CD4-positive, alpha-beta T cell treated with Interleukin-4 for 1 hour (primary cell): ENCODE measurements at regions not wholly inside any gene's neighbourhood (a gene's known extent, or its start where the extent isn't known, plus 50 kb on each side); places are given as distances from the start of the nearest gene placed in this dataset.
"Not testable (repeated sequence)": the region's sequence is repeated elsewhere in the genome, so short reads cannot be mapped to it uniquely, and the experiment has no call there.

ENCODE experiments used
- DNase-seq, 2 donors: peaks; one replicate each; pipeline ENCODE4 v3.0.0-alpha.2; 2020 to 2022

DNA sequence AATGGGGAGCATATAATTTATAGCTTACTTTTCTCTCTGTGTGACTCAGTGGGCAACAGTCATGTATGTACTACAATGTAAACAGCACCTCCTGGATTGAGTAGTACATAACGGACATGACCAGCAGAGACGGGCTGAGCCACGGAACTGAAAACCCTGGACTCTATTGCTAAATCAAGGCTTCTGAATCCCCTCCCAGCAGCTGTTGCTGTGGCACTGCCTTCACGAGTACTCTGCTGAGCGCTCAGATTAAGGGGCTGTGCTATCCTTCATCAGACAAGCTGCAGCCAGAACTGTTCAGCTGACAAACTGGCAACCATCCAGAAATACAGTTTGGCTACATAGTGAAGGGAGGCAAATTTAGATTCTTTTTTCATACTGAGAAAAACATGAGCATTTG, 131.3 kb upstream of the CCDC180 start:
- no peak for DNase-seq

DNA sequence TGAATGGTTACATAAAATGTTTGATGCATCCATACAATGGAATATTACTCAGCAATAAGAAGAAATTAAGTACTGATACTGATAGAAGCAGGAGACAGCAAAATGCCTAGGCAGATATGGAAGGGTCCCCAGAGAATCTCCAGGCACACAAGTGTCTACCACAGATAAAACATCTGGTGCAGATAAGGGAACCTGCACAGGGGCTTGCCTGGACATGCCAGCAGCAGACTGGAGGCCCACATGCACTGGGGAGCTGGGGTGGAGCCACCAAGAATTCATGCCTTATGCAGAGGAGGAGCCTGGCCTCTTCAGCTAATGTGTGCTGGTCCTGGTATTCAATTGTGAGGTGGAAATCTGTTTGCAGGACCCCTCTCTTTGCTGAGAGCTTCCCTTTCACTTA, 129.2 kb upstream of the CTSV start:
- not testable (repeated sequence) for DNase-seq

DNA sequence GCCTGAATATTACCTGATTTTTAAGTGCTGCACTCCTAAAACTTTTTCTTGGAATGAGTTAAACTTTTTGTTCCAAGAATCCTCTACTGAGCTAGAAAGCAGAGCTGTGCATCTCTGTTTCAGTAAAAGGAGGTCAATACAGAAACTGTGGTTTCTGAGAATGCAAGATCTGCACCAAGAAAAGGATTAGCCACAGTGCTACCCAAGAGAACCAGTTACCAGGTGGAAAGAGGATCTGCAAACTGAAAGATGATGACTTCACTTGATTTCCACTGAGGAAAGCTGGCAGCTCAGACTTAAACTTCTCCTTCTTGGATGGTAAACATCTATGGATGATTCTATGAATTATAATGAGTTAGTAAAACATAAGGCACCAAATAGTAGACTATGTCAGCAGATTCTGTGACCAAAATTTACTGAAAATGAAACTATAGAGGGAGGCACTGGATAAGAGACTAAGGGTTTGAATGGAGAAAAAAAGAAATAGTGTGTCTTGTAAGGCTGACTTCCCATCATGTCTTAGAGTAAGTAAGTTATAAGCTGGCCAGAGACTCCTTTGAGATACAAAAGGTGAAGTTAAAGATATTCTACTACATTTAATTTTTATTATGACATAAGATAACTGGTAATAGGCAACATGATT, 127.7 kb upstream of the CTSV start:
- not testable (repeated sequence) for DNase-seq

DNA sequence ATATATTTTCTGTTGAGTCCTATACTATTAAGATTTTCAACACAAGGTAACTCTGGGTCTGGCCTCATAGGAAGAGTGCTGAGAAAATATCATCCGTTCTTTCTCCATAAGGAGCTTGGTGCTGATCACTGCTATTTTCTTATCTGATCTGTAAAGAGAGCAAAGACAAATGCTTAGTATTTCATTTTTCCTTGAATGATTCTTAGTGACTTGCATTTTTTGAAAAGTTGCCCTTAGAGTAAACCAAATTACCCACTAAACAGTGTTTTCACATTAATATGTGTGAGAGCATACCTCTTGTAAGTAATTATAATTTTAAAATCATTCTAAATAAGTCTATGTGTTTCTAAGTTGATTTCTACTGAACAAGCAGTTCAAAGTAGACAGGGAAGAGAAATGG, 121.3 kb upstream of the CTSV start:
- no peak for DNase-seq

DNA sequence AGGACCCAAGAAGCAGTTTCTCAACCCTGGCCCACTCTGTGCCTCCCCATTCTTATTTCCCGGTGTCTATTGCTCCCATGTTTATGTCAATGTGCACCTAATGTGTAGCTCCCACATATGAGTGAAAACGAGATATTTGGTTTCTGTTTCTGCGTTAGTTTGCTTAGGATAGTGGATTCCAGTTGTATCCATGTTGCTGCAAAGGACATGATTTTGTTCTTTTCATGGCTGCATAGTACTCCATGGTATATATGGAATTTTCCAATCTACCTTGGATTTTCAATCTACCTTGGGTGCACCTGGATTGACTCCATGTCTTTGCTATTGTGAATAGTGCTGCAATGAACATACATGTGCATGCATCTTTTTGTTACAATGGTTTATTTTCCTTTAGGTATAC, 119.8 kb upstream of the CTSV start:
- DNase-seq: not testable (repeated sequence)

DNA sequence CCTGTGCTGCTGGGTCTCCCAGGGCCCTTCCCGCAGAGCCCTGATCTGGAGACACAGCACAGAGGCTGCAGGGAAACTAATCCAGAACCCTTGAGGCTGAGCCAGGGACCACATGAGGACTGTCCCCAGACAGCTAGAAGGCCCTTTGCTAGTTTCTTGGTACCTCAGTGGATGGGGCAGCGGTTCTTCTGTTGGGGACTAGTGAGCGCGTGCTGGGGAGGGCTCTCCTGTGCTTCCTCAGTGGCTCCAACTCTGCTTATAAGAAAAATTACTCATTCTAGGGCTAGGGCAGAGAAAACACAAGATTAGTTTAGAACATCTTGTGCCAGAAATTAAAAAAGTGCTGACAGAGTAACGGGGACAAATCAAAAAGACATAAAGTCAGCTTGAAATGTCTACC, 116.5 kb upstream of the CTSV start:
- not testable (repeated sequence) for DNase-seq

DNA sequence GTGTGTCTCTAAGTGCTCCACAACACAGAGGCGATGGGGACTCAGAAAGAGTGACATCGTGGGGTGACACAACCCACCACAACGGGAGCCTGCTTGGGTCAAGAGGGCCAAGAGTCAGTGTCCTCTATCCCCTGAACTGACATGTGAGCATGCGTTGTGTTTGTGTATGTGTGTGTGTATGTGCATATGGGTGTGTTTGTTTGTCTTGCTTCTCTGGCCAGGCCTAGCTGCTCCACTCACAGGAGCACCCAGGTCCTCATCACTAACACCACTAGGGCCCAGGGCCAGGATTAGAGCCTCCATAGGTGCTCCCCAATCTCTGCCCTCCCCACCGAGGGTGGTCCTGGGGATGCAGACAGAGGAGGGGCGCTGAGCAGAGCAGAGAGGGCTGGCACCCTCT, 115.0 kb upstream of the CTSV start:
- no peak for DNase-seq

DNA sequence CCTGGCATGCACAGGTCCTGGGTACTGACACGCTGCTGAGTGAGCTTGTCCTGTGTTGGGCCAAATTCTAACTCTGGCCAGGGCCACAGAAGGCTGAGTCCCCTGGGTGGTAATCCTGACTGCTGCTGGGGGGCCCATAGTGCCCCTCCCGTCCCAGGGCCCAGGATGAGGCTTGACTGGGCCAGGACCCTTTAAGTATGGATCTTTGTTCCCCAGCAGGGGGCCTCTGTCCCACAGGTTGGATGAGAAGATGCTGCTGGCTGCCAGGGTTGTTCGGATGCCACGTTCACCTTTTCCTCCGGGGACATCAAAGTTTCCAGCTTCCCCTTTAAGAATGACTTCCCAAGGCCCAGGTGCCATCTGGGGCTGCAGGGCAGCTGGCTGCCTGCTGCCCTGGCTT, 114.2 kb upstream of the CTSV start:
- DNase-seq: not testable (repeated sequence)

DNA sequence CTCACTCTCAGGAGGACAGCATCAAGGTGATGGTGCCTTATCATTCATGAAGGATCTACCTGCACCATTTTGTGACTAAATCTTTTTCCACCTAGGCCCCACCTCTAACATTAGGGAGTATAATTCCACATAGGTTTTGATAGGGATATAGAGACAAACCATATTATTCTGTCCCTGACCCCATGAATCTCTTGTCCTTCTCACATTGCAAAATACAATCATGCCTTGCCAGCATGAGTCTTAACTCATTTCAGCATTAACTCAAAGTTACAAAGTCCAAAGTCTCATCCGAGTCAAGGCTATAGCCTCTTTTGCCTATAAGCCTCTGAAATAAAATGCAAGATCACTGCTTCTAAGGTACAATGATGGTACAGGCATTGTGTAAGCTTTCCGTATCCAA, 111.5 kb upstream of the CTSV start:
- not testable (repeated sequence) for DNase-seq

DNA sequence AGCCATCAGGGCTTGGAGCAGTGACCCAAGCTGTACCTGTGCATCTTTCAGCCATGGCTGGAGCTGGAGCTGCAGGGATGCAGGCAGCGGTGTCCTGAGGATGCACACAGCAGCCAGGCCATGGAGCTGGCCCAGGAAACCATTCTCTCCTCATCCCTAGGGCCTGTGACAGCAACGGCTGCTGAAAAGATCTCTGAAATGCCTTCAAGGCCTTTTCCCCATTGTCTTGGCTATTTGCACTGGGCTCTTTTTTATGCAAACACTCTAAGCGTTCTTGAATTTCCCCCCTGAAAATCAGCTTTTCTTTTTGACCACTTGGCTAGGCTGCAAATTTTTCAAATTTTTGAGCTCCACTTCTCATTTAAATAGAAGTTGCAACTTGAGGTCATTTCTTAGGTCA, 109.5 kb upstream of the CTSV start:
- not testable (repeated sequence) for DNase-seq

DNA sequence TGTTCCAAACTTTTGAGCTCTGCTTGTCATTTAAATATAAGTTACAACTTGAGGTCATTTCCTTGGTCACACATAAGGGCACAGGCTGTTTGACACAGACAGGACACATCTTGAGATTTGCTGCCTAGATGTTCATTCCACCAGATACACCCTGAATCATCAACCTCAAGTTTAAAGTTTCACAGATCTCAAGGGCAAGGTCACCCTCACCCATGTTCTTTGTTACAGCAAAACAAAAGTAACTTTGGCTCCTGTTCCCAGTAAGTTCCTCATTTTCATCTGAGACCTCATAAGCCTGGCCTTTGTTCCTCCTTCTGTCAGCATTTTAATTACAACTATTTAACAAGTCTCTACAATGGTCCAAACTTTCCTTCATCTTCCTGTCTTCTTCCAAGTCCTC, 106.7 kb upstream of the CTSV start:
- DNase-seq: not testable (repeated sequence)

DNA sequence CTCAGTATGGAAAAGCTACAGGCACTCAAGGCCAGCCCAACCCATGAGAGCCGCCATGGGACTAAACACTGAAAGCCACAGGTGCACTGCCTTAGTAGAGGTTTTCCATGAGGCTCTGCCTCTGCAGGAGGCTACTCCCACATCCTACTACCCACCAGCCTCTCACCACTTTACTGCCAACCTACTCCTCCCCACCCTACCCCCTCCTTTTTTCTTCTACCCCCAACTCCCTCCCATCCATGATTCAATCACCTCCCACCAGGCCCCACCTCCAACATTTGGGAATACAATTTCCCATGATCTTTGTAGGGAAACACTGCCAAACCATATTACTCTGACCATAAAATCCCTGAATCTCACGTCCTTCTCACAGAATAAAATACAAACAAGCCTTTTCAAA, 101.6 kb upstream of the CTSV start:
- DNase-seq: no peak

DNA sequence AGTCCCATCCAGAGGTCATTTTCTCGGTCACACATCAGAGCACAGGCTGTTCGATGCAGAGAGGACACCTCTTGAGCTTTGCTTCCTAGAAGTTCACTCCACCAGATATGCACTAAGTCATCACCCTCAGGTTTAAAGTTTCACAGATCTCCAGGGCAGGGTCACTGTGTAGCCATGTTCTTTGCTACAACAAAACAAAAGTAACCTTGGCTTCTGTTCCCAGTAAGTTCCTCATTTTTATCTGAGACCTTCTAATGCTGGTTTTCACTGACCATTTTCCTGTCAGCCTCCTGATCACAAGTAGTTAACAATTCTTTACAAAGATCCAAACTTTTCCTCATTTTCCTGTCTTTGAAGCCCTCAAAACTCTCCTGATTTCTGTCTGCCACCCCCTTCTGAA, 97.5 kb upstream of the CTSV start:
- DNase-seq: no peak

DNA sequence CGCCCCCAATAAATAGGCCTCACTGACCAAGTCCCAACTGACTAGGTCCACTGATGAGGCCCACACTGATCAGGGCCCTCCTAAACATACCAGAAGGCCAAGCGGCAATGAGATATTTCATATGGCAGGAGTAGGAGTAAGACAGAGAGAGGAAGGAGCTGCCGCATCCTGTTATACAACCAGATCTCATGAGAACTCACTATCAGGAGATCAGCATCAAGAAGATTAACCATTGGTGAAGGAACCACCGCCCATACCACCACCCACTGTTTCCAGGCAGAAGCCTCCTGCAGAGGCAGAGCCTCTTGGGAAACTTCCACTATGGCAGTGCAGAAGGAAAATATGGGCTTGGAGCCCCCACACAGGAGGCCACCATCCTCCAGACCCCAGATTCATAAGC, 95.0 kb upstream of the CTSV start:
- DNase-seq: not testable (repeated sequence)

DNA sequence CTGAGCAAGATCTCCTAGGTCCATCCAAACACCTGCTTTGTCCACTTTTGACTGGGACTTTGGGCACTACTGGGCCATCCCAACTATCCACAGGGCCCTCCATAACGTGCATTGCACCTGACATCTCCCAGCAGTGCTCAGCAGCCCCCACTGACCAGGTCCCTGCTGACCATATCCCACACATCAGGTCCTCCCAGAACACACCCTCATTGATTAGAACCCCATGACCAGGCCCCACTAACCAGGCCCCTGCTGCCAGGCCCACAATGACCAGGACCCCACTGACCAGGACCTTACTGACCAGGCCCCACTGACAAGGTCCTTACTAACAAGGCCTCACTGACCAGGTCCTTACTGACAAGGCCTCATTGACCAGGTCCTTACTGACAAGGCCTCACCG, 93.9 kb upstream of the CTSV start:
- DNase-seq: no peak

DNA sequence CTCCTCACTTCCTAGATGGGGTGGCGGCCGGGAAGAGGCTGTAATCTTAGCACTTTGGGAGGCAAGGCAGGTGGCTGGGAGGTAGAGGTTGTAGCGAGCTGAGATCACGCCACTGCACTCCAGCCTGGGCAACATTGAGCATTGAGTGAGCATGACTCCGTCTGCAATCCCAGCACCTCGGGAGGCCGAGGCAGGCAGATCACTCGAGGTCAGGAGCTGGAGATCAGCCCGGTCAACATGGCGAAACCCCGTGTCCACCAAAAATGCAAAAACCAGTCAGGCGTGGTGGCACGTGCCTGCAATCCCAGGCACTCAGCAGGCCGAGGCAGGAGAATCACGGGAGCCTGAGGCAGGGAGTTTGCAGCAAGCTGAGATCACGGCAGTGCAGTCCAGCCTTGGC, 91.9 kb upstream of the CTSV start:
- not testable (repeated sequence) for DNase-seq

DNA sequence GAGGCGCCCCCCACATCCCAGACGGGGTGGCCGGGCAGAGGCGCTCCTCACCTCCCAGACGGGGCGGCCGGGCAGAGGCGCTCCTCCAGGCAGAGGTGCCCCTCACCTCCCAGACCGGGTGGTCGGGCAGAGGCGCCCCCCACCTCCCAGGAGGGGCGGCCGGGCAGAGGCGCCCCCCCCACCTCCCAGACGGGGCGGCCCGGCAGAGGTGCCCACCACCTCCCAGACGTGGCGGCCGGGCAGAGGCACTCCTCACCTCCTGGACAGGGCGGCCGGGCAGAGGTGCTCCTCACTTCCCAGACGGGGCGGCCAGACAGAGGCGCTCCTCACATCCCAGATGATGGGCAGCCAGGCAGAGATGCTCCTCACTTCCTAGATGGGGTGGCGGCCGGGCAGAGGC, 91.4 kb upstream of the CTSV start:
- not testable (repeated sequence) for DNase-seq

DNA sequence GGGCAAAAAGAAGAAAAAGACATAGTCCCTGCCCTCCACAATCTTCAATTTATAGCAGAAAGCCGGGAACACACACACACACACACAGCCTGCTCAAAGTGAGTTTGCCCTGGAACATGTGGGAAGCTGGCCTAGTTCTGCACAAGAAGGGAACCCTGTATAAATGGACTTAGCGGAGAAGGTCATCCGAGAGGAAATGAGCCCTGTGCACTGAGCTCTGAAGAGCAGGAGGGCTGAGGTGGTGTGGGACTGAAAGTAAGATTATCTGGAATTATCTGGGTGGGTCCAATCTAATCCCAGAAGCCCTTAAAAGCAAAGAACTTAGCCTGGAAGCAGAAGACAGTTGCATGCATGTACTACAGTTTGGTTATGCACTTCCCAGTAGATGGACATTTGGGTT, 90.0 kb upstream of the CTSV start:
- no peak for DNase-seq

DNA sequence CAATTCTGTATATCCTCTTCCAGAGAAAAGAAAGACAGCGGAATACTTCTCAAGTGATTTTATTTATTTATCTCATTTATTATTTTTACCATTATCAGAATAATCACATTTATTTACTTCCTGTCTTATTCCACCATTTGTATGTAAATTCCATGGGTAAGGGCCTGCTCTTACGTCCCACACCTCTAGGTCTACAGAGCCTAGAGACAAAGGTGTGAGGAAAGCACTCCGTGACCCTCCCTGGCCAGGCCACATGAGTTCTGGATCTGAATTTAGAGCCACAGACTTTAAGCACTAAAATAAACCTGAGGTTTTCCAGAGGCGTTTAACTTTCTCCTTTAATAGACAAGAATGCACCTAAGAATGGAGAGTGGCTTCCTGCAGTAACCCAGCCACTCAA, 85.3 kb upstream of the CTSV start:
- DNase-seq: no peak

DNA sequence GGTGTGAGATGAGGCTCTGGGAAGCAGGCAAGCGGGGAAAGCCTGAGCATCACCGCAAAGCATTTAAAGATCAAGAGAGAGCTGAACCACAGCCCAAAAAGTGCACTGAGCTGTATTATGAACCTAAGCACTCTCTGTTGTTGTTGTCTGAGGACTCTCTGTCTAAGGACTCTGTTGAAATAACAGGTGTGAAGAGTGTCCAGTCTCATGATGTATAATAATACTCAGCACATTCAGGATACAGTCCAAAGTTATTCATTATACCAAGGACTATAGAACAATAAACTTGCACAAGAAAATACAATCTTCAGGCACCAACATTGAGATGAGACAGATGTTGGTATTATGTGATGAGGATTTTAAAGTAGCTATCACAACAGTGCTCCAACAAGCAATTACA, 71.8 kb upstream of the CTSV start:
- no peak for DNase-seq

DNA sequence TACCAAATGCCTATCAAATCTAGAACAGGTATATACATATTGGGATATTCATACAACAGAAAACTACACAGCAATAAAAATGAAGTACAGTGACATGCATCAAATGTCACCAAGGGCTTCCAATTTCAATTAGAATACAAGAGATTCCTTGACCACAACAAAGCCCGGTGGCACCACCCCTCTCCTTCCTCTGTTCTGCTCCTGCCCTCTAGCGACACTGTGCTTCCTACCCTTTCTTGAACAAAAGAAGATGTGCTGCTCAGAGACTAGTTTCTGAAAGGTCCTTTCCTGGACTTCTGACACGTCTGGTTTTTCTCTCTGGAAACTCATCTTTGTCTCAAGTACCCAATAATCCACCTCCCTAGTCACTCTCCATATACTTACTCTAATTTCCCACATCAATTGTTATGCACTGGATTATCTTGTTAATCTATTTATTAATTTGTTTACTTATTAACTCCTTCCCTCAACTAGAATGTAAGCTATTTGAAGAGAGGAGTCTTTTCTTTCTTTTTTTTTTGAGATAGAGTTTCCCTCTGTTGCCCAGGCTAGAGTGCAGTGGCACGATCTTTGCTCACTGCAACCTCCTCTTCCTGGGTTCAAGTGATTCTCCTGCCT, 70.4 kb upstream of the CTSV start:
- DNase-seq: peak in 1 of 2 donors; percentile 24

DNA sequence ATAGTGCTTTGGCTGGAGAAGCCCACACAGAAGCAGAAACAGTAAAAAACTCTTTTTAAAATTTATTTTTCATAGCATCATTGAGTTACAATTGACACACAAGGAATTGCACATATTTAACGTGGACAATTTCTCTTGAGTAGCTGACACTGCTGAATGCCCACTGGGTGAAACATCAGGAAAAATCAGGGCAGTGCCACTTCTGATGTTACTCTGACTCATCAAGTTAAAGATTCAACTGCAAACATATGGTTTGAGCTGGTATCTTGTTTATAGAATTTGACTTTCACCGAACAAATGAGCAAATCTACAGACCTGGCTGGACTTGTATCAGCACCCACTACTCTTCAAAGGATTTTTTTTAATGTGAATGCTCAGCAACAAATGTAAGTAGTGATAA, 66.3 kb upstream of the CTSV start:
- not testable (repeated sequence) for DNase-seq

DNA sequence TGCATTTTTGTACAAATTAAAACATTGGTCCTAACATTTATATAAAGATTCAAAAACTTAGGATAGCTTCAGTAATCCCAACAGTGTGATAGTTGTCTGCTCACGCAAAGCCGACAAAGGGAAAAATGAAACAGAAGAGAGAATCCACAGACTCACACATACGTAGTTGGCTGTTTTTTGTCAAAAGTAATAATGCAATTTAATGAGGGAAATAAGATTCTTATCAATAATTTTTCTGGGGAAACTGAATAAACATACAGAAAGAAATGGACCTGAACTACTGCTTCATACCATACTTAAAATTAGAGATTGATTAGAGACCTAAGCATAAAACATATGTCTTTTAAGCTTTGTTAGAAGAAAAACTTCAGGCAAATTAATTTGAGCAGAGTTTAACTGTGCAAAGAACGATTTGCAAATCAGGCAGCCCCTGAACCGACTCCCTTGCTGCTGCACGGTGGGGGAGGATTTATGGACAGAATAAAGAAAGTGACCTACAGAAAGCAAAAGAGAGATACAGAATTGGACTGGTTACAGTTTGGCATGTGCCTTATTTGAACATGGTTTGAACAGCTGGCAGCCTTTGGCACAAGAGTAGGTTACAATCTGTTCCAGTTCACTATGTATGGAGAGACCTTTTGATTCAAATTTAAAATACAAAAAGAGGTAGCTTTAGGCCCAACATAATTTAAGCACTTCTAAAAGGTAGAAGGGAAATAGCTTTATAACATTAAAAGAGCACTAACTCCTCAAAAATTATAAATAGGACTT, 64.9 kb upstream of the CTSV start:
- not testable (repeated sequence) for DNase-seq

DNA sequence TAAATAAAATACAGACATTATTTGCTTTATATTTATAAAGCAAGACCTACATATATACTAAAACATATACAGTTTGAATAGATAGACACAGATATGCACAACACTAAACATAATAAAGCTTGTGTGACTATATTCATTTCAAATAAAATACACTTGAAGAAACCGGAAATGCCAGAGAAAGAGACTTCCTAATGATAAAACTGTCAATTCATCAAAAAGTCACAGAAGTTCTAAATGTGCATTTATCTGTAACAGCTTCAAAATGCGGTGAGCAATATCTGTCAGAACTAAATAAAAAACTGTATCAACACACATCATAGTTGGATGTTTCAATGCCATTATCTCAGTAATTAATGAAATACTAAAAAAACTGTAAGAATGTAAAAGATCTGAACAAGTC, 60.6 kb upstream of the CTSV start:
- not testable (repeated sequence) for DNase-seq
